ENCODE measurements at regions not wholly inside any gene's neighbourhood (a gene's known extent, or its start where the extent isn't known, plus 50 kb on each side); places are given as distances from the start of the nearest gene placed in this dataset.

DNA sequence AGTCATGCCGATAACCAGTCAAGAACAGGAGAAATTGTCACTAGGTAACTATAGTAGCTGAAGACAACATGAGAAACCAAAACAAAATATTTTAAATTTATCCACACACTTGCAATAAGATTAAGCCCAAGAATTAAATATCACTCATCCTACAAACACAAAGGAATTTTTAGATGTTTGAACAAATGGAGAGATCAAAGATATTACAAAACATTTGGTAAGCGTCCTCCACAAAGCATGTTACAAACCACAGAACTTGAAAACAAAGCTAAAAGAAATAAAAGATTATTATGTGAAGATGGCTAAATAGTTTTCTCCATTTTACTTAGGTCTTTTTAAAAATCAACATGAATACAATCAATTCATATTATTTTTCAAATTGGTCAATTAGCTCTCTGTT is 631.9 kb upstream of the INTU start:
- H3K4me1 Mint-ChIP-seq: no peaks in the 10 kb centered on the region
- H3K27me3 Mint-ChIP-seq (ENCODE audit: low read depth): no peaks in the 10 kb centered on the region
- H3K36me3 Mint-ChIP-seq (ENCODE audit: low read depth): no peaks in the 10 kb centered on the region
- no peak for TF ChIP-seq CTCF (IDR thresholded peaks at IDR 0.05; ENCODE audit: unreplicated experiment in 3 of 3)
- no peaks in the 10 kb centered on the region for H3K9me3 Mint-ChIP-seq
- H3K4me3 Mint-ChIP-seq: no peak overlapping the region
- H3K27ac Mint-ChIP-seq: no peak overlapping the region

DNA sequence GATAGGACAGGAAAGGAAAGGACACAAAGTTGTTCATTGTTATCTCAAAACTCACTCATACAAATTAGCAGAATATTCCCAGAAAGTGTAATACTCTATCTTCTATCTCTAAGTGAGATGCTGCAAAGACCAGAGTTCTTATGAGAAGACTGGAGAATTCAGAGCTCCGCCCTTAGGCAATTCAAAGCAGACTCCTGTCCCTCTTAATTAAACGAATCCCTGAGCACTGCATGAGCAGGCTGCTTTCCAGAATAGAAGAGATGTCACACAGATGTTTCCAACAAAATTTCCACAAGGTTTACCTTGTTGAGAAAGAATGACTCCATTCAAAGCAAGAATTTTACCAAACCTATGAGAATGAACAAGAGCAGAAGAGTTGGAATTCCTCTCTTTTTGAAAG is 630.8 kb upstream of the INTU start:
- Mint-ChIP-seq H3K9me3 (no peaks in the 10 kb centered on the region), H3K36me3 (ENCODE audit: low read depth) (no peaks in the 10 kb centered on the region), H3K4me1 (no peaks in the 10 kb centered on the region), H3K4me3 (no peak overlapping the region), H3K27ac (no peak overlapping the region), H3K27me3 (ENCODE audit: low read depth) (no peaks in the 10 kb centered on the region)
- no peak for TF ChIP-seq CTCF (IDR thresholded peaks at IDR 0.05; ENCODE audit: unreplicated experiment in 3 of 3)

- Mint-ChIP-seq H3K9me3 (no peaks in the 10 kb centered on the region), H3K4me3 (no peak overlapping the region), H3K4me1 (no peaks in the 10 kb centered on the region), H3K27ac (no peak overlapping the region), H3K36me3 (ENCODE audit: low read depth) (no peaks in the 10 kb centered on the region), H3K27me3 (ENCODE audit: low read depth) (no peaks in the 10 kb centered on the region)
- TF ChIP-seq CTCF (IDR thresholded peaks at IDR 0.05; ENCODE audit: unreplicated experiment in 3 of 3): no peak
These were observed 626.3 kb upstream of the INTU start for GRCh38 chr4:127006446-127006877.

DNA sequence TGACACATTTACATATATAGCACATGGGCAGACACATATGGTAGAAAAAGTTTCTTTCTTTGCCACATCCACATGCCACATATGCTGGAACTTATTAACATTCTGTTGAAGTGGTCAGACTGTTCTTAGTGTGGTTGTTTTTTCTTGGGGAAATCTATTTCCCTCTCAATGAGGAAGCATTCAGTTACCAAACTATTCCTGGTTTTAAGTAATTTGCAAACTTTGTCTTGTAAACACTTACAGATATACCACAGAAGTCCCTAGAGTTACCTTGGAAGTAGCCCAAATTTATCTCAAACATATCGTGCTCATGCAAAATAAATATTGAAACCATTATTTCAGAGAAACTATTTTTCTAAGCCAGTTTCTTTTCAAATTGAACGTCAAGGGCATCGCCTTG is 625.5 kb upstream of the INTU start:
- Mint-ChIP-seq H3K36me3 (ENCODE audit: low read depth) (no peaks in the 10 kb centered on the region), H3K9me3 (no peaks in the 10 kb centered on the region), H3K4me3 (no peak overlapping the region), H3K4me1 (no peaks in the 10 kb centered on the region), H3K27me3 (ENCODE audit: low read depth) (no peaks in the 10 kb centered on the region), H3K27ac (no peak overlapping the region)
- no peak for TF ChIP-seq CTCF (IDR thresholded peaks at IDR 0.05; ENCODE audit: unreplicated experiment in 3 of 3)

DNA sequence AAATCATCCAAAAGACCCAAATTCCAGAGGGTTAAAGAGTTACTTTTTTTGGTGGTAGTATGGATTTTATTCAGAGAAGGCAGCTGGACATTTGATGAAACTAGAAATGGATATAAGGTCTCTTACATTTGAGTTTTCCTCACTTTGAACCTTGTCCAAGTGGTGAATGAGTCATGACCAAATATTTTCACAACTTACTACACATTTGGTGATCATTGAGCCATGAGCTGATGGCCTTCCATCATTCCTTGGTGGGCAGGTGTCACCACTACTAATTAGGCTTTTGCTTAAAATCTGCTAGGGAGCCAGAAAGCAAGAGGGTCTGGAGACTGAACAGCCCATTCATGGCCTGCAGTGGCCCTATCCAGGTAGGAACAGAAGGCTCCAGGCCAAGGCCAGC is 620.2 kb upstream of the INTU start:
- Mint-ChIP-seq H3K4me3 (no peak overlapping the region), H3K9me3 (no peaks in the 10 kb centered on the region), H3K27me3 (ENCODE audit: low read depth) (no peaks in the 10 kb centered on the region), H3K27ac (no peak overlapping the region), H3K36me3 (ENCODE audit: low read depth) (no peaks in the 10 kb centered on the region), H3K4me1 (no peaks in the 10 kb centered on the region)
- no peak for TF ChIP-seq CTCF (IDR thresholded peaks at IDR 0.05; ENCODE audit: unreplicated experiment in 3 of 3)

DNA sequence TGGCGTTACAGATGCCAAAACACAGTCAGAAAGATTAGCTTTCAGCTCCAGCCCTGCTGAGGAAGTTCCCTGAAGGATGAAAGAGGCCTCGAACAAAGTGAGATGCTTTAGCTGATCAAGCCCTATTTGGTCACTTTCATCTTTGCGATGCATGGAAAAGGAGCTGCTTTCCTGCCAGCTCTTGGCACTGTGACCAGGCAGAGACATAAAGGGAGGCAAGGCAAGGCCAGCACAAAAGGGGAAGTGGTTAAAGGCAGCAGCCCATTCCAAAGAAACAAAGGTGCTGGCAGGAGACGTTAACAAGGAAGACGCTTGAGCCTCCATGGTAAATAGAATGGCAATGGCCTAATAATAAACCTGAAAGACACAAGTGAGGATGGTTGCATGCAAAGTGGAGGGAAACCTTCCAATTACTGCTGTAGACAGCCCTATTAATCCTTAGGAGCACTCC is 617.1 kb upstream of the INTU start:
- TF ChIP-seq CTCF (IDR thresholded peaks at IDR 0.05; ENCODE audit: unreplicated experiment in 3 of 3): no peak
- Mint-ChIP-seq H3K27me3 (ENCODE audit: low read depth) (no peaks in the 10 kb centered on the region), H3K4me1 (no peaks in the 10 kb centered on the region), H3K27ac (no peak overlapping the region), H3K36me3 (ENCODE audit: low read depth) (no peaks in the 10 kb centered on the region), H3K4me3 (no peak overlapping the region), H3K9me3 (no peaks in the 10 kb centered on the region)

Data from nephron (organoid).